GM12872 (cell line): ENCODE measurements at regions not wholly inside any gene's neighbourhood (a gene's known extent, or its start where the extent isn't known, plus 50 kb on each side); places are given as distances from the start of the nearest gene placed in this dataset.

Experiments used
- CTCF ChIP-seq: IDR thresholded peaks from 3 replicates; pipeline ENCODE4 v1.5.1; 2011; ENCODE audit warnings: low read depth, mild to moderate bottlenecking, low read length, moderate library complexity; ENCODE audit not compliant: insufficient read depth

GRCh38 chr6:165728216-165728615 lies 65.2 kb upstream of the PDE10A start:
- TF ChIP-seq CTCF, result no peak

- TF ChIP-seq CTCF, result no peak
These were observed 63.9 kb upstream of the PDE10A start for GRCh38 chr6:165726965-165727381.

- TF ChIP-seq CTCF, result no peak
These were observed 63.3 kb upstream of the PDE10A start for GRCh38 chr6:165726290-165726875.

- no peak for TF ChIP-seq CTCF
These were observed 62.2 kb upstream of the PDE10A start for GRCh38 chr6:165725201-165725600.

GRCh38 chr6:165723326-165723725 lies 60.3 kb upstream of the PDE10A start:
- TF ChIP-seq CTCF, result no peak

- TF ChIP-seq CTCF, result no peak
These were observed 59.0 kb upstream of the PDE10A start for GRCh38 chr6:165722022-165722421.

GRCh38 chr6:165721356-165721755 lies 58.3 kb upstream of the PDE10A start:
- no peak for TF ChIP-seq CTCF
